HL-60 (cell line): ENCODE measurements at regions not wholly inside any gene's neighbourhood (a gene's known extent, or its start where the extent isn't known, plus 50 kb on each side); places are given as distances from the start of the nearest gene placed in this dataset.

Source experiments
- DNase-seq, 2 experiments: peaks; one replicate each; pipeline ENCODE4 v3.0.0-alpha.2; 2010 to 2020; ENCODE audit warnings: low read depth in 1 of 2, low spot score in 1 of 2
- H3K27ac ChIP-seq: fragments of 250-450 bp; sonication (Bioruptor Pico); replicated peaks from 2 replicates; pipeline ENCODE4 v1.5.1; 2020; ENCODE audit warnings: mild to moderate bottlenecking, moderate library complexity
- H3K27me3 ChIP-seq: fragments of 250-450 bp; sonication (Bioruptor Pico); 2 replicates; pipeline ENCODE4 v1.5.1; 2021; ENCODE audit warnings: mild to moderate bottlenecking, moderate library complexity; ENCODE audit not compliant: insufficient read depth, poor library complexity, severe bottlenecking
- H3K4me3 ChIP-seq: replicated peaks from 2 replicates; pipeline ENCODE4 v1.5.1; 2011; ENCODE audit warnings: mild to moderate bottlenecking, control low read depth, low read length; ENCODE audit not compliant: insufficient read depth
- CTCF ChIP-seq: IDR thresholded peaks from one replicate; pipeline ENCODE4 v1.5.1; 2011; ENCODE audit warnings: low read length, control low read depth, inconsistent platforms; ENCODE audit not compliant: insufficient read depth
- GABPA ChIP-seq: IDR thresholded peaks from 2 replicates; pipeline ENCODE4 v1.6.1; 2012; ENCODE audit warnings: low read depth
- POLR2AphosphoS5 ChIP-seq: IDR thresholded peaks from 2 replicates; pipeline ENCODE4 v1.6.1; 2012; ENCODE audit warnings: low read depth
- REST ChIP-seq: IDR thresholded peaks from 2 replicates; pipeline ENCODE4 v1.6.1; 2012; ENCODE audit warnings: low read depth; ENCODE audit not compliant: insufficient replicate concordance
- SPI1 ChIP-seq: IDR thresholded peaks from 2 replicates; pipeline ENCODE4 v1.6.1; 2012; ENCODE audit warnings: low read depth, mild to moderate bottlenecking, borderline replicate concordance

DNA sequence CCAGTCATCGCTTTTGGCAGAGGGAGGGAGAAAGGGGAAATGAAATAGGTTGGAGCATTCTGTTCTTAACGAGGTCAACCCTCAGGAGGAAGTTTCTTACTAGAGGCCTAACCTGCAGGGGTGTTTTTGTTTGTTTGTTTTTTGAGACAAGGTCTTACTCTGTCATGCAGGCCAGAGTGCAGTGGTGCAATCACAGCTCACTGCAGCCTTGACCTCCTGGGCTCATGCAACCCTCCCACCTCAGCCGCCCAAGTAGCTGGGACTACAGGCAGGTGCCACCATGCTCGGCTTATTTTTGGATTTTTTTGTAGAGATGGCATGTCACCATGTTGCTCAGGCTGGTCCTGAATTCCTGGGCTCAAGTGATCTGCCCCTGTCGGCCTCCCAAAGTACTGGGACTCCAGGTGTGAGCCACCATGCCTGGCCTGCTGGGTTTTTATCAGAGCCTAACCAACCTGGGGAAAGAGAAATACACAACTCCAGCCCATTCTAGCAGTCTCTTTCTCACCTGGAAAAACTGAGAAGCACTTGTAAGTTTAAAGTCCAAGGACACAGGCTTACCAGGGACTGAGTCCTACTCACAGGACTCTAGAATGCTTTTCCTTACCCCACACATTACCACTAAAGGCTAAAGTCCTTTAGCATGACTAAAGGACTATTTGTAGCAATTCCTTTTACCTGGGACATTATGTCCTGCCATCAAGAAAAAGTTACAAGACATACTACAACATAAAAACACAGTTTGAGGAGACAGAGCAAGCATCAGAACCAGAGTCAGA, 101.0 kb upstream of the EGFR start:
- Histone ChIP-seq H3K27me3 (no peaks in the 10 kb centered on the region), H3K4me3 (no peak overlapping the region), H3K27ac (no peak overlapping the region)
- TF ChIP-seq SPI1 (no peak), POLR2AphosphoS5 (no peak), CTCF (no peak)
- no peak for DNase-seq

- Histone ChIP-seq H3K4me3 (no peak overlapping the region), H3K27ac (no peak overlapping the region), H3K27me3 (no peaks in the 10 kb centered on the region)
- DNase-seq, result no peak
- no peak for TF ChIP-seq CTCF
Measured at GRCh38 chr7:54921116-54921515, 97.7 kb upstream of the EGFR start.

DNA sequence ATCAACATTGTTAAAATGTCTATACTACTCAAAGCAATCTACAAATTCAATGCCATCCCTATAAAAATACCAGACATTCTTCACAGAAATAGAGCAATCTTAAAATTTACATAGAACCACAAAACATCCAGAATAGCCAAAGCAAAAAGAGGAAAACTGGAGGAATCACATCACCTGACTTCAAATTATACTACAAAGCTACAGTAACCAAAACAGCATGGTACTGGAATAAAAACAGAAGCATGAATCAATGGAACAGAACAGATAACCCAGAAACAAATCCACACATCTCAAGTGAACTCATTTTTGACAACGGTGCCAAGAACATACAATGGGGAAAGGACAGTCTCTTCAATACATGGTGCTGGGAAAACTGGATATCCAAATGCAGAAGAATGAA, 87.3 kb upstream of the EGFR start:
- H3K27ac ChIP-seq, result no peak overlapping the region
- no peak overlapping the region for H3K4me3 ChIP-seq
- peaks cover 2% of the 10 kb centered on the region for H3K27me3 ChIP-seq
- DNase-seq, result no peak
- TF ChIP-seq GABPA (no peak), REST (no peak), POLR2AphosphoS5 (no peak), SPI1 (no peak), CTCF (no peak)

GRCh38 chr7:54932818-54933543, 85.8 kb upstream of the EGFR start:
- H3K27me3 ChIP-seq, result peaks cover 2% of the 10 kb centered on the region
- no peak overlapping the region for H3K4me3 ChIP-seq
- no peak for DNase-seq
- TF ChIP-seq POLR2AphosphoS5 (no peak), GABPA (no peak), REST (no peak)
- H3K27ac ChIP-seq, result no peak overlapping the region
